ENCODE measurements at regions not wholly inside any gene's neighbourhood (a gene's known extent, or its start where the extent isn't known, plus 50 kb on each side); places are given as distances from the start of the nearest gene placed in this dataset.

- DNase-seq (ENCODE audit: low spot score) = no peak
Measured at GRCh38 chr12:75900226-75900625, 131.3 kb downstream of the PHLDA1 start.

GRCh38 chr12:75894965-75895754, 136.4 kb downstream of the PHLDA1 start:
- no peak for DNase-seq (ENCODE audit: low spot score)

DNA sequence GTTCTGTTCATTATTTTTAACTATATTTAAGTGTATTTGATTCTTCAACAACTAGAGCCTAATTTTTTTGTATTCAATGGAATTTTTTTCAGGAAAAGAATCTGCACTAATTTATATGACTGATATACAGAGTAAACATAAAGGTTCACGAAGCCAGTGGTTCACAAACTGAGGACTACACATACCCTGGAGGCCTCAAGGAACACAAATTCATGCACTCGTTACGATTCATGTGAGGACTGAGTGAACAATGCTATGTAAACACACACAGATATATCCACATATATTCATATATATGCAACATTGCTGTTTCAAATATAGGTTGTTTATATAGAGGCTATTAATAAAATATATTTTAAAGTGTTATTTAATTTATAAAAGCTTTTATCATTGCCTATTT, 137.8 kb downstream of the PHLDA1 start:
- no peak for DNase-seq (ENCODE audit: low spot score)

GRCh38 chr12:75892731-75893408, 138.7 kb downstream of the PHLDA1 start:
- no peak for DNase-seq (ENCODE audit: low spot score)

- DNase-seq (ENCODE audit: low spot score) = no peak
Measured at GRCh38 chr12:75891072-75891471, 140.5 kb downstream of the PHLDA1 start.

GRCh38 chr12:75890660-75891059, 140.9 kb downstream of the PHLDA1 start:
- no peak for DNase-seq (ENCODE audit: low spot score)

GRCh38 chr12:75890141-75890540, 141.4 kb downstream of the PHLDA1 start:
- no peak for DNase-seq (ENCODE audit: low spot score)

GRCh38 chr12:75888874-75889613, 142.5 kb downstream of the PHLDA1 start:
- no peak for DNase-seq (ENCODE audit: low spot score)

- DNase-seq (ENCODE audit: low spot score) = no peak
Measured at GRCh38 chr12:75888399-75888798, 143.2 kb downstream of the PHLDA1 start.

GRCh38 chr12:75887979-75888378, 143.6 kb downstream of the PHLDA1 start:
- DNase-seq (ENCODE audit: low spot score) = no peak

DNA sequence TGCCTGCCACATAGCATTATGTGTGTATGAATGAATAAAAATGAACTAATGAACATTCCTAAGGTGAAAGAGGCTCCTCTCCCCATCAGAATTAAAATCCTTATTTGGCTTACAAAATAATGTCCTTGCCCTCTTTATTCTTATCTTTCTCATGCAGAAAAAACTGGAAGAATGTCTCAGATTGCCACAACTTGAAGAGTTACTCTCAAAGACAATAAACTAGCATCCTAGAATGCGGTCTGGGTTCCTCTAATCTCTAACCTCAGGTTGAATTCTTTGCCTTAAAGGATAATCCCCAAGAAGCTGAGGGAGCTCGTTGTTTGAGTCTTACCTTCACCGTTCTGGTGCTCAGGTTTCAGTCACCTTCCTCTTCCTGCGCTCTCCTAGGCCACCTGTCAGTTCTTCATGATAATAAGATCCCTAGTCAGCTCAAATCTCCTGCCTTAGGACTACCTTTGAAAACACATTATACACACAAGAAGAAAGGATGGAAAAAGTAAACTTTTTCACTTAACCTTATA, 147.1 kb downstream of the PHLDA1 start:
- no peak for DNase-seq (ENCODE audit: low spot score)

DNA sequence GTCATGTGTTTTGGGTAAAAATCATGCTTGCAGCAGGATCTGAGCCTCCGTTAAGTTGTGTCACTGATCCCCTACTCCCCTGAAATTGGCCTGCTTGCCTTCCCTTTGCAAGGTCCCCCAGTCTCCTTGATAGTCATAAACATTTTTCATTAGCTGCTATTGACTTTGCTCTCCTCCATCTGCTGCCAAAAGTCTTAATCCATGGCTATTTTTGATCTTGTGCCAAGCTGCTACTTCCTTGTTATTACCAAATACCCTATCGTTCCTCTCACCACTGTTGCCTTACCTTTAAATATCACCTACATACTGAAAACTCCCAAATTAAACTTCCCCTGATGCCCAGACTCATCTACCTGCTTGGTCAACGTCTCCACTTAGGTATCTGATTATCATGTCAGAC, 148.3 kb downstream of the PHLDA1 start:
- no peak for DNase-seq (ENCODE audit: low spot score)

- DNase-seq (ENCODE audit: low spot score) = no peak
Measured at GRCh38 chr12:75882421-75882820, 149.2 kb downstream of the PHLDA1 start.

GRCh38 chr12:75881920-75882319, 149.7 kb downstream of the PHLDA1 start:
- DNase-seq (ENCODE audit: low spot score) = no peak

DNA sequence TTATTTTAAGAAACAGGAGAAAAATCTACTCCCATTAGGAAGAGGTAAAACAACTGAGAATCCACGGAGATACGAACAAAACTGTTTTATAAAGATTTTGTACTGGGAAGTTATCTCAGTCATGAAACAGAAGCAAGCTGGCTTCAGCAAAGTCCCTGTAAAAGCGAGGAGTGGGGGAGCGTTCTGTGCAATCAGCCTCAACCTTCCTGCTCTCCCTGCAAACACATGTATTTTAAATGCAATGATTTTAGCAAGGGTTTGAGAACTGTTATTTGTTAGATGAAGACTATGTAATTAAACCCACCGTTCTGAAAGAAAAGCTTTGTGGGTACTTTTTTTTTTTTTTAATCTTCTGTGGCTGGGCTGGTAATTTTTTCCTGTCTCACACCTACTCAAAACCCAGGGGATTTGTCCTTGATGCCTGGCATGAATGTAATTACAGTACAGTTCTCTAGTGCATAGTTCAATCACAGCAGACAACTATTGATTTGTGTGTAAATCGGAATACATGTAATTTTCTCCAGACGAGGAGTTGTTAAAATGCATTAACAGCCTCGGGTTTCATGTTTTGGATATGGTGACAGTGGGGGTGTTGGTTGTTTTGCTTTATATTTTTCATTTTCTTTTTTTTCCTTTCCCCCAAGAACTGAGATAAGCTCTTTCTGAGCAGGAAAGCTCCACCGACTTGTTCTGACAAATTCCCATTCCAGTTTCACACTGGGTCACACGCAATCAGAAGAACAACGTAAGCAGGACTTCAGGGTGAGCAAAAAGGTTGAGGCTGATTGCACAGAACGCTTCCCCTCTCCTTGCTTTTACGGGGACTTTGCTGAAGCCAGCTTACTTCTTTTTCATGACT, 153.6 kb downstream of the PHLDA1 start:
- DNase-seq (ENCODE audit: low spot score) = peak; percentile 67

DNA sequence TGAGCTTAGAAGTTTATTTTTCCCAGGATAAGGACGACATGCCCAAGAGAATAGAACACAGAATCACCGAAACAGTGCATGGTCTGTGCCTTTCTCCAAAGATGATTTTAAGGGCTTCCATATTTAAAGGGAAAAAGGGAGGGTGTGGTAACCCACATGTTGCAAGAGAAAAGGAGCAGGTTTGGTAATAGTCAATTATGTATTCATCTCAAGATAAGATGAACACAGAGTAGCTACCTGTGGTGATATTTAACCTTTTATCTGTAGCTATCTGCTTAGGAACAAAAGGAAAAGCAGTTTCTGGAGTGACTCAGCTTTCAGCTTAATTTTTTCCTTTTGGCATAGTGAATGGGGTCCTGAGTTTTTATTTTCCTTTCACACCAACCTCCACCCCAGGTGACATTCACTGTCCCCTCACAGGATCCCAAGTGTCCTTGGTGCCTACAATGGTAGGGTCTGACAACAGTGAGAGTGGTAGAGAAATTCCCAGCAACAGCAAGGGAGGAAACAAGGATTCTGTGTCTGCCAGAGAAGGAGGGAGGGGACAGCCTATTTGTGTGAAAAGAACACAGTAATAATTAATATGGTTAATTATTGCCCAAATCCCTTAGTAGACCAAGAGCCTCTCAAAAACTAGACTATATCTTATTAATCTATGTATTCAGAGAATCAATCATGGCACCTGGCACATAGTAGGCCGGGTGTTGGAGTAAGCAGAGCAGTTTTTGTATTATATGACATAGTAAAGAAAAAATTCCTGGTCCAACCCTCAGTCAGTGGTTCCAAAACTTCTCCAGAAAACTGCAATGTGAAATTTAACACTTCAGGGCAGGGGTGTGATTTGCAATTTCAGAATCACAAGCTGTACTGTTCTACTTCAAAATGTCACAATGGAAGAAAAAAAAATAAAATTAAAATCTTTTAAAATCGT, 154.5 kb downstream of the PHLDA1 start:
- DNase-seq (ENCODE audit: low spot score) = no peak

DNA sequence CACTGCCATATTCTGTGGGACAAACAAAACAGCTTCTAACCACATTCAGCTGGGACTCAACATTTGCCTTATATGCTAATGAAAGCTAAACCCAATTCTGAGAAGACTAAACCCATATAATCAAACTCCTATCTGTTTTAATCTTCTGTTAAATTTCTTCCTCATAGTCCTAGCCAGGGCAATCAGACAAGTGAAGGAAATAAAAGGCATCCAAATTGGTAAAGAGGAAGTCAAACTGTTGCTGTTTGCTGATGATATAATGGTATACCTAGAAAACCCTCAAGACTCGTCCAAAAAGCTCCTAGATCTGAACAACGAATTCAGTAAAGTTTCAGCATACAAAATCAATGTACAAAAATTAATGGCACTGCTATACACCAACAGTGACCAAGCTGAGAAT, 157.1 kb downstream of the PHLDA1 start:
- DNase-seq (ENCODE audit: low spot score) = no peak

GRCh38 chr12:75872762-75873161, 158.8 kb downstream of the PHLDA1 start:
- DNase-seq (ENCODE audit: low spot score) = no peak

- DNase-seq (ENCODE audit: low spot score) = no peak
Measured at GRCh38 chr12:75870878-75871277, 160.7 kb downstream of the PHLDA1 start.

DNA sequence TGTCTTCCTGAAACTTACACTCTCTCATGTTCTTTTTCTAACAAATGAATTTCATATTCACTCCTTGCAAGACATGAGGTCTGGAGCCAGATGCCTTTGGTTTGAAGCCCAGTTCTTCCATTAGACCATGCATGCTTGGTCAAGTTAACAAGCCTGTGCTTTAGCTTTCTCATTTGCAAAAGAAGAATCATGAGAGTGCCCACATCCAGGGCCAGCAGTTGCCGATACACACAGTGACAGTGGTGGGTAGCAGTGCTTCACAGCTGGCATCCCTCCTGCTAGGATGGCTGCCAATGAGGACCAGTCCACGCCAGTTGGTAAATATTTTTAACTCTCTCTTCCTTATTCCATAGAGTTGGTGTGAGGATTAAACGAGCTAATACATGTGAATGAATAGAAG, 163.1 kb downstream of the PHLDA1 start:
- no peak for DNase-seq (ENCODE audit: low spot score)

DNA sequence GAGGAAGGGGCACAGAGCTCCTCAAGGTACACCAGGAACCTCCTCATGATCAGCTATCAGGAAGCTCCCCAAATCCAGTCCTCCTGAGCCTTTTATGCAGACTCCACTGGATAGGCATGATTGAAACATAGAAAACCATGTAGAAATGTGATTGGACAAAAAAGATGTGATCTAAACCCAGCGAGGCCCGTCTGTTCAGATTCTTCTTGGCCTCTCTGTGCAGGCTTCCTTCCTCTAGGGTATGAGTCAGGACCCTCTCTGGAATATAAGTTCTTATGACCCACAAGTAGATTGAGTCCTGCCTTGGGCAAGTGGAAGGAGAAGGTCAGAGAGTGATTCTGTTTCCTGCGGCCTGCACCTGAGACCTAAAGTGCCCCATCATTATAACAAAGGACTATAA, 166.3 kb downstream of the PHLDA1 start:
- DNase-seq (ENCODE audit: low spot score) = no peak
